Islet of Langerhans (tissue), 1 donor: ENCODE measurements at regions not wholly inside any gene's neighbourhood (a gene's known extent, or its start where the extent isn't known, plus 50 kb on each side); places are given as distances from the start of the nearest gene placed in this dataset.
"Not testable (repeated sequence)": the region's sequence is repeated elsewhere in the genome, so short reads cannot be mapped to it uniquely, and the experiment has no call there.

Source experiments
- FAIRE-seq: peaks from one replicate; lab custom pipeline; 2011; peaks lifted over from hg19 to GRCh38; lab: Jason Lieb, UNC

- FAIRE-seq: no peak
These were observed 433.4 kb upstream of the NFE2L3 start for GRCh38 chr7:25718596-25718995.

GRCh38 chr7:25719190-25719896 lies 432.7 kb upstream of the NFE2L3 start:
- FAIRE-seq: no peak

GRCh38 chr7:25720427-25720826 lies 431.6 kb upstream of the NFE2L3 start:
- FAIRE-seq: no peak

DNA sequence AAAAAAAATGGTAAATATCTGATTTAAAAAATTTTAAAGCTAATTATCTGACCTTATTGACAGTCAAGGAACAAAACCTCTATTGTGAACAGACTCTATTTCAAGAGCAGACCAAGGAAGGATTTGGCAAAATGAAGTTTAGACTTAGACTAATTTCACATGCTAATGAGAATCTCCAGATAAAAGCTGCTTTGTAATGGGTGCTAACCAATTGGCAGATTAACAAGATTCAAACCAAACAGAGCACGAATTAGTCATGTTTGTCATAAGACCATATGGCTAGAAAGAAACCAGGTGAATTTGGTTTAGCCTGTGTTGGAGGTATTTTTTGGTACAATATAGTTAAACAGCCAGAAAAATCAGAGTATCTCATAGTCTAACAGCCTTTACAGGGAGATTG lies 429.1 kb upstream of the NFE2L3 start:
- no peak for FAIRE-seq

DNA sequence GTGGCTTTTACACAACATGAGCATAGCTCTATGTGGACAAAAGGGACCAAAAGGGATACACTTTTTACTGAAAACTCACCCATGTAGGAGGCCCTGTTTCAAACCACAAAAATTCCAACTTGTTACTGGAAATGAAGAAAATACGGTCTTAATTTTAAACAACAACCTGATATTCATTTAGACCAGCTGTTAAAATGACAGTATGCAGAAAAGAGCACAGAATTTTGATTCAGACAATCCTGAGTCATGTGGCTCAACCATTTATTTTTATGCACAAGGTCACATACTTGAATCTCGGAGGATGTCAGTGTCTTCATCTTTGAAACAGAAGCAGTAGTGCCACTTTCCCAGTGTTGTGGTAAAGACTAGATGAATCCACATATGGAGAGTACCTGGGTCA lies 426.5 kb upstream of the NFE2L3 start:
- FAIRE-seq: no peak

DNA sequence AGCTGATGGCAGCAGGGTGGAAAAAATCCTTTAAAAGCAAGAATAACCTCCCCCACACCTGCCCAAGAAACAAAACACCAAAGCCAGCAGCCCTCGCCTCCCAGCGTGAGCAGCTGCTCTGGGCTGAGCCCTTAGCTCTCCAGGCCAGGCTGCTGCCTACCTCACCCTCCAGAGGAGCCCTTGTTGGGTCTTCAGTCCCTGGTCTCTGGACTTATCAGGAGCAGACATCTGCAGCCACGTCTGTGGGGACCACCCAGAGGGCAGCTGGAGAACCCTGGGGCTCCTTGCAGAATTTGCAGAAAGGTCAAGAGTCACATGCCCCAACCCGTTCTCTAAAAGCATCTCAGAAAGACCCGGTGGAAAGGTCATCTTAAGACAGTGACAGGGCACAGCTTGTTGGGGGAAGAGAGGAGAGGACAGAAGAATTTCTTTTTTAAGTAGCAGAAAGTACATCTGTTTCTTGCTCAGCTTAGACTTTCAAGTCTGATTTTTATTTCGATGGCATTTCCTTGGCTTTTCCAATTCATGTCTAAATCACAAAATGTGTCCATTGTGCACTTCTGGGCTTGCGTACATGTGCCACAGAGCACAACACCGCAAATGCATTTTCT lies 425.7 kb upstream of the NFE2L3 start:
- FAIRE-seq: no peak

DNA sequence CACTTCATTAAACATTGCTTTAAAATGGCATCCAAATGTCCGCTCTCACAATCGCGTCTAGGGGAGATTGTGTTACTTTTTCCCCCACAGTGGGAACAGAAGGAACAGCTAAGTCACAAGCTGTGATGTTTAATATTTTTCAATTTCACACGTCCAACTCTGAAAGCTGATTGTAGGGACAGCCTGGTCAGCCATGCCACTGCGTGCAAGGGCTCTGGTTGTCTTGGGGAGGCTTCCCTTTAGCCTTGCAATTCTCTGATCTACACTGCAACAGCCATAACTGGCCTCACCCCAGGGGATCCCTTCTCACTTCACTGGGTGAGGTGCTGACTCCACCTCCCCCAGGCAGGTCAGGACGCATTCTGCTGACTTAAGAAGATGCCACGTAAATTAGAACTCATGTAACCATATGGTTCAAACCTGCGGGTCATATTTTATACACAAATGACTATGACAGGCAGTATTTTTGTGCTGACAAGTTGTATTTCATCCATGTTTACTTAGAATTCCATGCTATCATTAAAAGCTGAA lies 425.2 kb upstream of the NFE2L3 start:
- no peak for FAIRE-seq

GRCh38 chr7:25727446-25727845 lies 424.6 kb upstream of the NFE2L3 start:
- FAIRE-seq: no peak

- no peak for FAIRE-seq
These were observed 424.1 kb upstream of the NFE2L3 start for GRCh38 chr7:25727876-25728275.

DNA sequence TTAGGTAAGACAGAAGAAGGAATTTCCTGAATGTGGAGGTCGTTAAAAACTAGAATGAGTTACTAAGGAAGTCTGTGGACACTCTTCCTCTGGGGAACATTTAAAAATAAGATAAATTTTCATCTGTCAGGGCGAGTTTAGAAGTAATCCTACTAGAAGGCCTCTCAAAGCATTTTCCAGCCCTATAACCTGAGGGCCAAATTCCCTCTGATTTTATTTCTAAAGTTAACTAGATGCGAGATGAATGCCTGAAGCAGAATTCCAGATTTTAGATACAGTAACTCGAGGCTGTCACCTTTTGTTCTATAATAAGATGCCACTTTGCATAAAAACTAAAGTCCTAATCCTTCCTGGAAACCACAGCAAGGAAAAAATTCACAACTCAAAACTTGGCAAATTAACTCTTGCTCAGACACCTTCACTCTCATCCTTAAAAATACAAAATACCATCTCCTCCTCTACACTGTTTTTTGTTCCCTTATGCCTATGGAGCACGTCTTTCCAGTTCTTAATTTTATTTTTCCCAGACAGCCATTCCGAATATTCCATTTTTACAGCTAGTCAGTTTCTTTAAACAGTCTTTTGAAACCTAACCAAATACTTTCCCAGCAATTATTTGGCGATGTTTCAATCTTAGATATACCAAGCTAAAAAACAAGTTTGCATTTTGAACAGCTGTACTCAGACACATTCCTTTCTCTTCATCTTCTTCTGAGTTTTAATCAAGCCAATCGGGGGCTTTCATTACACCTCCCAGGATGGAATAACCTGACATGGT lies 420.7 kb upstream of the NFE2L3 start:
- FAIRE-seq: no peak

GRCh38 chr7:25731846-25732245 lies 420.2 kb upstream of the NFE2L3 start:
- no peak for FAIRE-seq

- no peak for FAIRE-seq
These were observed 419.2 kb upstream of the NFE2L3 start for GRCh38 chr7:25732766-25733217.

DNA sequence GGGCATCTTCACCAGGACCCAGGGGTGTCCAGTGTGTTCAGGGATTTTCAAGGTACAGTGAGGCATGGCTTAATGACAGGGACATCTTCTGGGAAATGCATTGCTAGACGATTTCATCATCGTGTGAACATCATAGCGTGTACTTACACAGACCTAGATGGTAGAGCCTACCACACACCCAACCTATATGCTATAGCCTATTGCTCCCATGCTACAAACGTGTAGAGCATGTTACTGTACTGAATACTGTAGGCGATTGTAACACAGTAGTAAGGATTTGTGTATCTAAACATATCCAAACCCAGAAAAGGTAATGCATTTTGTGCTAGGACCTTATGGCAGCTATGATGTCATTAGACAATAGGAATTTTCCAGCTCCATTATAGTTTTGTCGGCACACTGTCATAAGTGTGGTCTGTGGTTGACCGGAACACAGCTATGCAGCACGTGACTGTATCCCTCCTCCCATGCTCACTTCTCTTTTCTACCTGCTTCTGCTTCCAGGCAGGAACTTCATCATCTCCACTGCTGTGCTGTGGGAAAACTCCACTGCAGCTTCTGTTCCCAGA lies 416.2 kb upstream of the NFE2L3 start:
- FAIRE-seq: no peak

DNA sequence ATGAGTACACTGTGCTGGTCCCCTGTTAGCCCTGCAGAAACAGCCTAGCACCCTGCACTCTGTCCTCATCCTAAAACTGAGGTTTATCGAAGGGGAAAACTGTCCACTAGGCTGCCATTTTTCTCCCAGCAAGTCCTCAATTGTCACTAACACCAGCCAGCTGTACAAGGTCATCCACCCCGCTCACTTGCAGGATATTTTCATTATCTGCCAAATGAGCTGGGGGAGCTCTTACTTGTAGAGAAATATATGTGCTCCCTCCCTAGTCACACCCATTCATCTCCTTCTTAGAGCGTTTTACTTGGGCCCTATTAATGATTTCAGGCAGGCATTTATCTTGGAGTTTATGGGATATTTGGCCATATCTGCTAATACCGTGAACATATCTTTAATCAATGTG lies 413.5 kb upstream of the NFE2L3 start:
- FAIRE-seq: no peak

DNA sequence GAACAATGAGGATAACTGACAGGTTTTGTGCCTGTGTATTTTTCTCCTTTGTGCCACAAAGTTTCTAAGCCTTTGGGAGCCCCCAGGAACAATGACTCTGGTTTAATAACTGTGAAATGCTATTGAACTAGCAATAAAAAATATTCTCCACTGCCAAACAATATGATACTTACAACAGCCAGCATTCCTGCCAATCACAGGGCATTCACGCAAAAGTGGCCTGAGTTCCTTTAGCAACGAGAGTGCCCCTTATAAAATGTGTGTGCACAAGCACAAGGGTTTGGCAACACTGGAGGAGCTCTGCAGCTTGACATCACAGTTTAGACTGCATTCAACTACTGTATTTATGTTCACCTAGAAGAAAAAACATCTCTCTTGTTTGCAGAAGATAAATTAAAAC lies 412.9 kb upstream of the NFE2L3 start:
- no peak for FAIRE-seq

GRCh38 chr7:25742316-25742715 lies 409.7 kb upstream of the NFE2L3 start:
- FAIRE-seq: no peak

DNA sequence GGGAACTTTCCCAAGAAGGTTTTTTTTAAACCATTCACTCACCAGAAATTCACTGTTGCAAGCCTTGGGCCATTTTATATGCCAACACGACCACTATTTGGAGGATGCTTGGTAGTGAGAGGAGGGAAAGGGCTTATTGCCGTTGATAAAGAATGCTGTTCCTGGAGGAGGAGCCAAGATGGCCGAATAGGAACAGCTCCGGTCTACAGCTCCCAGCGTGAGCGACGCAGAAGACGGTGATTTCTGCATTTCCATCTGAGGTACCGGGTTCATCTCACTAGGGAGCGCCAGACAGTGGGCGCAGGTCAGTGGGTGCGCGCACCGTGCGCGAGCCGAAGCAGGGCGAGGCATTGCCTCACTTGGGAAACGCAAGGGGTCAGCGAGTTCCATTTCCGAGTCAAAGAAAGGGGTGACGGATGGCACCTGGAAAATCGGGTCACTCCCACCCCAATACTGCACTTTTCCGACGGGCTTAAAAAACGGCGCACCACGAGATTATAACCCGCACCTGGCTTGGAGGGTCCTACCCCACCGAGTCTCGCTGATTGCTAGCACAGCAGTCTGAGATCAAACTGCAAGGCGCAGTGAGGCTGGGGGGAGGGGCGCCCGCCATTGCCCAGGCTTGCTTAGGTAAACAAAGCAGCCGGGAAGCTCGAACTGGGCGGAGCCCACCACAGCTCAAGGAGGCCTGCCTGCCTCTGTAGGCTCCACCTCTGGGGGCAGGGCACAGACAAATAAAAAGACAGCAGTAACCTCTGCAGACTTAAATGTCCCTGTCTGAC lies 408.1 kb upstream of the NFE2L3 start:
- not testable (repeated sequence) for FAIRE-seq

DNA sequence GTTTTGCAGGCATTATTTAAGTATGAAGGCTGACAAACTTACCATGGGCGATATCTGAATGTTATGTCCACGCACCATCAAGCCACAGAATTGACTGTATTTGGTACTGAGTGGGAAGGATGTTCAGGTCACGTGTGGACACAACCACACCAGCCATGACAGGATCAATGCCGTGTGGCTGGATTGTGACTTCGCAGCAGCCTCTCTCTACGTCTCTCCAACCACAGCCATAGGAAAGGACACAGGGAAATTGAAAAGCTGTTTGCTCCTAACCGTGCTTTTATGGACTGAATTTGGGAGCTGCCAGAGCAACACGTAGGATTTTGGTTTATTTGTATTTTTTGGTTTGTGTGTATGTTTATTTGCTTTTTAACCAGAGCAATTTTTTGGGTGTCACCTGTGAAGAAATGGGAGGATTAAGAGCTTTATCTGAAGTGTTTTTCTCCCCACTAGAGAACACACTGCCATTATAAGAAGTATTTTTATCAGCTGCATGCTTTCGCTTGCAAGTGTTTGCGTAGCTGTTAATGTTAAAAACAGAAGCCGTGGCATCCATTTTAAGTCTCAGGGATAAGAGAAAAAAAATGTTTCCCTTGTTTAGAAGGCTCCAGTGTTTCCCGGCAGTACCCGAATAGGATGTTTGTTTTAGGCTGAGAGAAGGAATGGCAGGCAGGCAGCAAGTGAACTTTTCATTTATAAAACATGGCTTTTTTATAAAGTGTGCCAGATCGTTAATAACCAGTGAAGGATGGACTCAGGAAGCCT lies 401.1 kb upstream of the NFE2L3 start:
- FAIRE-seq: no peak

- no peak for FAIRE-seq
These were observed 399.8 kb upstream of the NFE2L3 start for GRCh38 chr7:25752154-25752553.

DNA sequence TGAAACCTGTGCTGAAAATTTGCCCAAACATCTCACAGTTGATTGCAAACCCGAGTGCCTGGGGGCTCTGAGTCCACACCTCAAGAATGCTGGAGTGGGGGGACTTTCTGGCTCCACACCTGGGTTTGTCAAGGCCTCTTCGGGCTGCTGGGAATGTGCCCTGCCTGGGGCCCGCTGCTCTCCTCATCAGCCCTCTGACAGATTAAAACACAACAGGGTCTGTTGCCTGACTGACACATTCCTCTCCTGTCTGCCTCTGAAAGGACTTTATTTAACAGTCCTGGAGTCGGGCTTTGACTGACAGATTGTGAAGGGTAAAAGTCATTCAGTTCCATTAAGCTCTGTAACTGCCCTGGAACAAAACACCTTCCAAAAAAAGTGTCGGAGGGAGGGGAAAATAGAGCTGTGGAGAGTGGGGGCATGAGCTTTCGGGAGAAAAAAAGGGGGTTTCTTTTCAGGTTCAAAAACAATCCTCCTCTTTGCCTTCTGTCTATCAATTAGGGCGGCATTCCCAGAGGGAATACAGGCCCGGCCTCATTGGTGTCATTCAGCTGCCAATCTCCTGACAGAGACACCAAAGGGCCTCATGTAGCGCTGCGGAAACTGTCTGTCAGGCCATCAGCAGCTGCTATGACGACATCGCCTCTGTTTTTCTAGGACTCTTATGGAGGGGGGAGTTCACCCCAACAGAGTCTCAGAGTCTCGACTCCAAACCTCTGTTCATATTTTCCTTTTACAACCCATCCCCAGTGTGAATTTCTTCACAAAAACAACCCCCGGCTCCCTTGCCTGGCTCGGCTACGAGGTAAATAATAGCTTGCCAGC lies 398.8 kb upstream of the NFE2L3 start:
- no peak for FAIRE-seq
